GM04504 (cell line): ENCODE measurements at regions not wholly inside any gene's neighbourhood (a gene's known extent, or its start where the extent isn't known, plus 50 kb on each side); places are given as distances from the start of the nearest gene placed in this dataset.

Source experiments
- DNase-seq: peaks from one replicate; pipeline ENCODE4 v3.0.0-alpha.2; 2012; ENCODE audit warnings: low read depth

DNA sequence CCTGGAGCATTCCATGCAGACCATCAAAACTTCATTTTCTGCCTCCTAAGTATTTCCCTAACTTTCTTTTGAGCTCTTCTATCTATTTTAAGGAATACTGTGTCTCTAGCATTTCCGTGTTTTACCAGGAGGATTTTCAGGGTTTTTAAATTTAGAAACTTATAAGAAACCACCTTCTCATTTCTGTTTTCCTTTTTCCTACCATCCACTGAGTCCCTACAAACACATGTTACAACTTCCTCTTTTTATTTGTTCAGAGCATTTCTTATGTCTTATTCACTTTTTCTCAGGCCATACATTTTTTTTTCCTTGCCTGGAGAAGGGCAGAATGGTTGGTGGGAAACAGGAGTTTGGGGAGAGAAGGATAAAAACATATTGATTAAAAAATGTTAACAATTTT lies 130.0 kb upstream of the BMP5 start:
- DNase-seq: no peak

DNA sequence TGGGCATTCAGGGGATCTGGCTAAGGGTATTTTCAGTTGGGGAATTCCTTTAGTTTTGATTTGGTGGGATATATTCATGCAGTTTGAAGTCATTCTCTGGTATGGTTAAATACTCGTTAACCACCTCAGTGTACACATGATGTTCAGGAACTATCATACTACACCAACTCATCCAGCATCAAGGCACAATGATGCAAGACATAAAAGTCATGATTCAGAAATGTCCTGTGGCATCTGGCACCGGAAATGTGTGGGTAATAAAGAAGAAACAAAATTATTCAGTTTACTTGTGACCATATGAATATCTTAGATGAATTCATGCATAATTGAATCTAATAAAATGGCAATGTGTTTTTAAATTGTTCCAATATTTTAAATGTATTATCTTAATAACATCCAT lies 129.0 kb upstream of the BMP5 start:
- no peak for DNase-seq

DNA sequence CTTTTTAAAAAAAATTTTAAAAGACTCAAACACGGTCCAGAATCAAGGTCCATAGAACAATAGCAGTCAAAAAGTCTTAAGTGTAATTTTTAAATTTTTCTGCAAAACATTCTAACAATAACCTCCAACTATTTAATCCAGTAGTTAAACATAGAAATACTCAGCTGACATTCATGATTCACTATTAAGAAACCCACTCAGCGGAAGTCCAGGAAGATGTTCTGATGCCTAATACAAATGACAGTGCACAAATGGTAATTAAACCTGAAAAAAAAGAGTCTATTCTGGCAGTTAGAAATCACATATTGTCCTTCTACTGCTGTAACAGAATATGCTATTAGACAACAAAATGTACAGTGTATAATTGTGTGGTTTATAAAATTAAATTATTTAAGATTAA lies 128.2 kb upstream of the BMP5 start:
- DNase-seq: no peak

DNA sequence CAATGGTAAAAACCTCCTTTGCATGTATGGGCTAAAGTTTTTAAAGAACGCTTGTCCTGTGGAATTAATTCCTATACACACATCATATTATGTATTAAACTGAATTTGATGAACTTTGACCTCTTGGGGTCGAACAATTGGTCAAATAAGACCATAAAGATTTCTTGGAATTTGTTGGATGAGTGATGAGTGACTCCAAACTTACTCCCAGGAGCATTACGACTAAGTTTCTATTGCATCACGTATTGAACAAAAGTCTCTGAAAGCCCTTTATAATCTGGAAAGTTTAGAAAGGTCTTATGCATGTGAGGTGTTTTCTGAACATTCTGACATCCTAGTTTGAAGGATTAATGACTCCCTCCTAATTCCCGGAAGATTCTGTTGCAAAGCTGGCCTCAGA lies 126.9 kb upstream of the BMP5 start:
- DNase-seq: no peak

DNA sequence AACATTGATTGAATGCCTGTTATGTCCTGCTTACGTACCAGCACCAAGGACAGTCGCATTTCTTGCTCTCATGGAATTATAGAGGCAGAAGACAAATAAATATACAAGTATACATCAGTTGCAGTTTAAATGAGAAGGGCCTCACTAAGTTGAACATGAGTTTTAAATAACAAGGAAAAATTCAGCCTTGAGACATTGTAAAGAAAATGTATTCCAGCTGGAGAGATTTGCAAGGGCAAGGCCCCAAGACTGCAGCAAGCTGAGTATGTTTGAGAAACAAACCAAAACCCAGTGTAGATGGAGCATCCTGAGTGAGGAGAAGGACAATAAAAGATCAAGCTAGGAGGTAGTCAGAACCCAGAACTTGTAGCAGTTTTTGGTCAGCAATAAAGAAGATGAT lies 123.2 kb upstream of the BMP5 start:
- no peak for DNase-seq

DNA sequence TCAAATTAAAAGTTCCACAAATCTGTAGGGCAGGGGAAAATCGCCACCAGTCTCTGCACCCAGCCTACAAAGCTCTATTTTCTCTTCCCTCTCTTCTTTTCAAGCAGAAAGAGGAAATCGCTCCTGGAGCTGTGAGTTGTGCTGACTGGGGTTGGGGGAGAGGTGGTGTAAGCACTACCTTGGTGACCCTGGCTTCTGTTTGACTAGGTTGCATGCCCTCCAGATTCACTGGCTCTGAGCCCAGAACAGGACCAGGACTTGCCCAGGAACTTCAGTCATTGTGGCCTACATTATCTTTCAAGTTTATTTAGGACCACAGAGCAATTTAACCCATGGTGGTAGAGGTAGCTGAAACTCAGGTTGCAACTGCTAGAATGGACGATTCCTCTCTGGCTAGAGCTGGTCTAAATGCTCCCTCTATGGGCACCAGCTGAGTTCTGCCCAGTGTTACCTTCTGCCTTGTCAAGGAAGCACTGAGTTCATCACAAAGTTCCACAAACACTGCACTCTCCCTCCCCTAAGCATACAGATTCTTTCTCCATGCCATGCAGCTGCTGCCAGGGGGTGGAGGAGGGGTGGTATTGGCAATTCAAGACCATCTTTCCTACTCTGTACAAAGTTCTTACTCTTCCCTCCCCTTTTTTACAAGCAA lies 122.0 kb upstream of the BMP5 start:
- DNase-seq: no peak

DNA sequence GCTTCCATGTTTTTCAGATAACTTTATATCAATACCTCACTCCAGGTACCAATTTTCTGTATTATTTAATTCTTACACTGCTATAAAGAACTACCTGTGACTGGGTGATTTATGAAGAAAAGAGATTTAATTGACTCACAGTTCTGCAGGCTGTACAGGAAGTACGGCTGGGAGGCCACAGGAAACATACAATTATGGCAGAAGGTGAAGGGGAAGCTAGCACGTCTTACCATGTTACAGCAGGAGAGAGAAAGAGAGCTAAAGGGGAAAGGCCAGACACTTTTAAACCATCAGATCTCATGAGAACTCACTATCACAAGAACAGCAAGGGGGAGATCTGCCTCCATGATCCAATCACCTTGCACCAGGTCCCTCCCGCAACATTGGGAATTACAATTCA lies 119.1 kb upstream of the BMP5 start:
- DNase-seq: no peak

DNA sequence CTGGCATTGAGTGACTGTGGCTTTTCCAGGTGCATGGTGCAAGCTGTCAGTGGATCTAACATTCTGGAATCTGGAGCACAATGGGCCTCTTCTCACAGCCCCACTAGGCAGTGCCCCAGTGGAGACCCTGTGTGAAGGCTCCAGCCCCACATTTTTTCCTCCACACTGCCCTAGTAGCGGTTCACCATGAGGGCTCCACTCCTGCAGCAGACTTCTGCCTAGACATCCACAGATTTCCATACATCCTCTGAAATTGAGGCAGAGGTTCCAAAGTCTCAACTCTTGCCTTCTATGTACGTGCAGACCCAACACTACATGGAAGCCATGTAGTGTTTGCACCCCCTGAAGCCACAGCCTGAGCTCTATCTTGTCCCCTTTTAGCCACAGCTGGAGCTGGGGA lies 118.0 kb upstream of the BMP5 start:
- DNase-seq: no peak

DNA sequence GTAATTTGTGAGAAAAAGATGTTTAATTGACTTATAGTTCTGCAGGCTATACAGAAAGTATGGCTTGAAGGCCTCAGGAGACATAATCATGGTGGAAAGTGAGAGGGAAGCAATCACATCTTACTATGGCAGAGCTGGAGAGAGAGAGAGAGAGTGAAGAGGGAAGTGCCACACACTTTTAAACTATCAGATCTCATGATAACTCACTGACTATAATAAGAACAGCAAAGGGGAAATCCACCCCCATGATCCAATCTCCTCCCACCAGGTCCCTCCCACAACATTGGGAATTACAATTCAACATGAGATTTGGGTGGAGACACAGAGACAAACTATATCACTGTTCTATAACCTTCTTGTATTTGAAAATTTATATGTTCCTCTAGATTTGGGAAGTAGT lies 117.2 kb upstream of the BMP5 start:
- DNase-seq: no peak

DNA sequence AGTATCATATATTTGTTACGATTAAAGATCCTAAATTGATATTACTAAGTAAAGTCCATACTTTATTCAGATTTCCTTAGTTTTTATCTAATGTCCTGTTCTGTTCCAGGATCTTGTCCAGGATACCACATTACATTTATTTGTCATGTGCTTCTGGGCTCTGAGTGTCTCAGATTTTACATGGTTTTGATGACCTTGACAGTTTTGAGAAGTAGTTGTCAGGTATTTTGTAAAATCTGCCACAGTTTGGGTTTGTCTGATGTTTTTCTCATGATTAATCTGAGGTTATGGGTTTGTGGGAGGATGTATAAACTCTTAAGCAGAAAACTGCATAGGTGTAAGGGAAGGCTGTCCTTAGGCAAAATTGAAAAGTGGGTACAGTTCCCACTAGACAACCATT lies 109.9 kb upstream of the BMP5 start:
- DNase-seq: no peak

DNA sequence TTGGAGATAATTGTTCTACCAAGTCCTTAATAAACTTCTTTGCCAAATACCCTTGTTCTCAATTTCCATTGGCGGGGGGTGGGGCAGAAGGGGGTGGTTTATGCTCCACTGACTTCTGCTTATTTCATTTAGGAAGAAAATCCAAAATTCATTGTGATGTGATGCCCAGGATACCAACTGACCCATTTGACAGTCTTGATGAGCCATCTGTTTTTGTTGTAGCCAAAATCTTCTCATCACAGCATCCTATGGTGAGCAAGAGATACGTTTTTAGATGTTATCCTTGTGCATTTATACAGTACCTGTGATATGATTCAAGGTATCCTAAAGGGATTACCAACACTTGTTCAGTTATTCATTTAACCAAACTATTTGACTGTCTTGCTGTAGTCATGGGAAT lies 108.5 kb upstream of the BMP5 start:
- DNase-seq: no peak

DNA sequence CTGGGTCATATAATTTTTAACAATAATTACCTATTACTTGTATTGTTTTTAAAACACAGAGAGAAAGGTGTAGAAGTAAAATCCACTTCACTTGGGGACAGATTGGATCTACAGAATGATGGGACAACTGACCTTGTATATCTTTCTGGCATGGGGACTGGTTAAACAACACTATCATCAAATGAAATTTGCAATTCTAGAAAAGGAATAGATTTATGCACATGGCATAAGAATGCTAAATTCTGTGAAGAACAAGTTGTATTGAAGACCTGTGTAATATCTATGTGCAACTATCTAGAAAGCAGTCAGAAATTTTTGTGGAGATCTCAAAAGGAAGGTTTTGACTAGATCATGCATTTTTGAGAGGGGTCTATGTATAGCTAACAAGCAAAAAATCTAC lies 106.3 kb upstream of the BMP5 start:
- DNase-seq: no peak

DNA sequence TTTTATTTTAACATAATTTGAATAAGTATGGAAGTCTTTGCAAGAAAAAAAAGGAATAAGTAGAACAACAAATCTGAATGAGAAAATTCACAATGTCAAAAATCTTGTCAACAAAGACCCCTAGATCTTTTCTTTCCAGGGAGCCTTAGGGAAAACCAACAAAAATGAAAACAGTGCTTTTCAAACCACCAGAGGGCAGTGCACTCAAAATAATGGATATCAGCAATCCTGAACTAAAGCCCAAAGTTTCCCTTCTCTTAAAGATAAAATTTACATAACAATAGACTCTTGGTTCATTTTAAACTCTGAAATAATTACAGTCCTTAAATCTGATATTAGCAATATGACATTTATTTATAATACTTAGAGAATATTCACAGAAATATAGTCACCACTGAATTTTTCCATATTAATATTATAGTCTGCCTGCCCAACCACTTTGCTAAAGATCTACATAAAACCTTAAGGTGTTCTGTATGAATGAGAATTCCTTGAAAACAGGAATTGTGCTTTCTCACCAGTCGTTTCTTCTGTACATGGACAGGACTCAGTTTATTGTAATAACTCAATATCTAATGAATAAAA lies 105.3 kb upstream of the BMP5 start:
- DNase-seq: peak; percentile 18

DNA sequence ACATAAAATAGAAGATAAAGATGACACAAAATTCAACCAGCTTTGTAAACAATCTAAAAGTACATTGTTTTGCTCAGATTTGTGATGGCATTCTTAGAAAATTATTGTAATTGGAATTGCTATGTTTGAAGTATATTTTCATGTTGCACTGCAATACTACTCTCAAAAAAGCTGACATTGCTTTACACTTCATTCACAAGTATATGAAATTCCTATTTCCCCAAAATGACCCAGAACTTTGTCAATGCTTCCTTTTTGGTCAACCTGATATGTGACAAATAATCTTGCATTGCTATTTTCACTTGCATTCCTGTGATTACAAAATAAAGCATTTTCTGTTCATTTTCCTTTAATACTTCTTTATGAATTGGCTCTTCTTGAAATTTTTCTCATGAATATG lies 104.1 kb upstream of the BMP5 start:
- no peak for DNase-seq

DNA sequence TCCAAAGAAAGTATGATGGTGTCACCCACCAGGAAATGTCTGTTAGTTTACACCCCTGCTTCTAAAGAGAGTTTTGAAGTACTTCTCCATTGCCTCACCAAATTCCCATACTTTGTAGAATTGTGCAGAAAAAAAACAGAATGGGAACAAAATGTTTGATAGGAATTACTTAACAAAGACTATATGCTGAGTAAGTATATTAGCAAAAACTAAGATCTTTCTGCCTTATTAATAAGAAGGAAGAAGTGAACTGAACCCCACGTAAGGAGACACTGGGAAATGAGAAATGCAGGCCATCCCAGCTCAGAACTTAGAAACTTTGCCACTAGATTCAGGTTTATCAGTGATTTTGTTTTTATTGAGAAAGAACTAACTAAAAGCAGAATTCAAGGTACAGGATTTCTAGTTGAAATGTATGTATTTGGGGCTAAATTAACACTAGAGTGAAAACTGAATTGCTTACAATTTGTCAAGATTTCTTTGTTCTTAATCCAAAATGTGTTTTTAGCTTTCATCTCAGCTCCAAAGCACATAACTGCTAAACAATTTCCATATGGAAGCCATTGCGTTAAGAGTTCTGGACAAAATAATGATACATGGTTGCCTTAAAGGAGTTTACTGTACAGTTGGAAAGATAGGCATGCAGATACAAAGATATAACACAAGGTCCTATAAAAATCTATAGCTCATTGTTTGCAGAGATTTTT lies 102.7 kb upstream of the BMP5 start:
- DNase-seq: no peak

DNA sequence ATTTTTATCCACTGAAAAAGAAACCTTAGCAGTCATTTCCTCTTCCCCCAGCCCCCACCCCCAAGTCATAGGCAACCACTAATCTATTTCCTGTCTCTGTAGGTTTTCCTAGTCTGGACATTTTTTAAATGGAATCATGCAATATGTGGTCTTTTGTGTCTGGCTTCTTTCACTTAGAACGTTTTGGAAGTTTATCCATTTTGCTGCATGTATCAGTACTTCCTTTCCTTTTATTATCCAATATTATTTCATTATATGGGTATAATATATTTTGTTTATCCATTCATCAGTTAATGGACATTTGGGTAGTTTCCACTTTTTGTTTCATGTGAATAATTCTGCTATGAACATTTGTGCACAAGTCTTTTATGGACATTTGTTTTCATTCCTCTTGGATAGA lies 99.3 kb upstream of the BMP5 start:
- no peak for DNase-seq

DNA sequence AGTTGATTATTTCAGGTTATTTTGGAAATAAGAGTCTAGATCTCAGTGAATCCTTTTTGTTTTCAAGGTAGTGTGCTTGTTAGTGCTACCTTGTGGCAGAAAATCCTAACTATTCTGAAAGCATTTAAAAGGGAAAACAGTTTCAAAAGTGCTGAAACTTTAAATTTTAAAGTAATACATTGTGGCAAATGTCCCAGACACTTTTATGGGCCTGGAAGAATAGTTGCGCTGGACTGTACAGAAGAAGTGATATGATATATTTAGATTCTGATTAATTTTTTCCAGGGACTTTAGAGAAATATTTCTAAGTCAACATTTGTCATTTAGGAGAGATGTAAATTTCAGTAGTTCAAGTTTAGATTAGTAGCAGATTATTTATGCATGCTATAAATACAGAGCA lies 96.7 kb upstream of the BMP5 start:
- no peak for DNase-seq

DNA sequence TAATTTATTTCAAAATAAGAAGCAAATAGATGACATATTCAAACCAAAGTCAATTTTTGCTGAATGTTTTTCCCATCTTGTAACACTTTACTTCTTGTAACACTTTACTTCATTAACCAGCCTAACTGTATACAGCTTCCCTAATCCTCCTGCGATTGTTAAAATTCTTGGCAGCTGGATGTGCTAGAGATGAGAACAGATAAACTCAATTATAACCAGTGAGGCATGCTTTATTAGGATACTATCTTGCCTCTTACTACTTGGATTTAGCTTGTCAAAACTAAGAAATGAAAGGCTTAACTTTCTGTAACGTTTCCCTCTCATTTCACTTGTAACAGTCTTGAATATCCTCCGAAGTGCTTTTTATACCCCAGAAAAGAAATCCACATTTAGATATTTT lies 94.1 kb upstream of the BMP5 start:
- DNase-seq: no peak

DNA sequence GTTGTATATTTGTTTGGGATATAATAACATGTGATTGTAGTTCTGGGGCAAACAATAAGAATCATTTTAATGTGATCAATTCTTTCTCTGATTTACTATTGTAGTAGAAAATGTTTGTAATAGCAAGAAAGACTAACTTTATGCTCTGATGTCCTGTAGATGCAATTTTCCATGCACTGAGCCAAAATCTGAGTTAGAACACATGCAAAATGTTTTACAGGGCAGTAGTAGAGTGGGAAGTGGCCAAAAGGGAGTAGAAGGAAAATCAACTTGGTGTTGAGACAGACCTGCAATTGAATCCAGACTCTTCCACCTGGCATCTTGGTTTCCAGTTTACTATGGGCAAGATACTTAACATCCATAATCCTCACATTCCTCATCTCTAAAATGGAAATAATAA lies 93.5 kb upstream of the BMP5 start:
- DNase-seq: no peak

DNA sequence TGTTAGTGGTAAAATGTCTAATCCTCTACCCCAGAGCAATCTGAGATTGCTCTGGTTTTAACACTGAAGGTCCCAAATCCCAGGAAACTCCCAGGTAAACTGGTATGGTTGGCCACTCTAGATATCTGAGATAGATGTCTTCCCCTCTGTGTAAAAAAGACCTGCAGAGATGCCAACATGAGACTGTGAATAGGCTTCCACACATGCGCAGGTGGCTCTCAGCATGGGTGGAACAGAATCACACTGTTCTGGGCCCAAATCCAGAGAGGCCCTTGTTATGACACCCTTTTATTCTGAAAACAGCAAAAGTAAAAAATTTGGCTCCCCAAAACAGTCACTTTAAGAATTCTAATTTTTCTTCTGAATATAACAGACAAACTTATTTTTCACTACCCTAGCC lies 88.7 kb upstream of the BMP5 start:
- no peak for DNase-seq

DNA sequence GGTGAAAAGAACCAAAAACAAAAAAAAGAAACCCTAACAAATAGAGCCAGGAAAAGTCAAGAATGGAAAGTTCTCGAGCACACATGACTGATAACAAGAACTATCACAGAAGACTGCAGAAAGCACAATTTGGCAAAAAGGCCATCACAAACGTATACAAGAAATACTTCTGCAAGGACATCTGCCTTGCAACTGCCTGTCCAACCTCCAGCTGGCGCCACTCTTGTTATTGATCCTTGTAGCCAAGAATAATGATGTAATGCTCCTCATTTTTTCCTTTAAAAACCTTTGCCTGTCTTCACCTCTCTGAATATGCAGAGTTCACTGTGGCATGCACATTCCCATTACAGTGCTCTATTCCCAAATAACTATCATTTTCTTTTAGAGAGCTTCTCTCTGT lies 87.9 kb upstream of the BMP5 start:
- DNase-seq: no peak

DNA sequence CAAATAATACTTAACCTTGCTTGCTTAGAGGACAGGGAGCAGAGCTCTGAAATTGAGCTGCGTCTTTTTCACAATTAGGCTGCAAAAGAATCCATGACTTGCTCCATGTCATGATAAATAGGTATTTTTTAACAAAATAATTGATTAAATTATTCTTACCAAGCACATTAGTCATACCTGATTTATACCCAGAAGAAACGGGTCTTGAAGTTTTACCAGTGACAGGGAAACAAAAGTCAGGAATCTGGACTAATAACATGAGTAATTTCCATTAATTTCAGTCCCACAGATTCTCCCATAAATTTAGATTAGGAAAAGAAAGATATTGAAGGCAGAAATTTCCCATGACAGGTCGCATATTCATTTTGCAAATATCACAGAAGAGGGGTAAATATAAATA lies 85.0 kb upstream of the BMP5 start:
- DNase-seq: no peak

DNA sequence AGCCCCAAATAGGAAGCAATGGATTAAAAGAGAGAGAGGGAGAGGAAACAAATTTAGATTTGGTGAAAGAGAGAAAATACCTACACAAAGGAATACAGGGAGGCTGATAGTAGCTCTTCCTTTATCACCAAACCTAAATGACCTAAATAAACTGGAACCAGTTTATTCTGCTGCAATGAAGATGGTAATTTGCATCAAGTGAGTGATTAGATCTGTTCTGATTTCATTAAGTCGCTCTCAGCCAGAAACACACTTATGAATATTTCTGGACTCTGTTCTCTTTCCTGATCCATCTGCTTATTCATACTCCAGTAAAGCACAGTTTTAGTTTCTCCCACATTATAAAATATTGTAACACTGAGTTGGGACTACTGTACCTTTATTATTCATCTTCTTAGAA lies 83.4 kb upstream of the BMP5 start:
- DNase-seq: no peak

DNA sequence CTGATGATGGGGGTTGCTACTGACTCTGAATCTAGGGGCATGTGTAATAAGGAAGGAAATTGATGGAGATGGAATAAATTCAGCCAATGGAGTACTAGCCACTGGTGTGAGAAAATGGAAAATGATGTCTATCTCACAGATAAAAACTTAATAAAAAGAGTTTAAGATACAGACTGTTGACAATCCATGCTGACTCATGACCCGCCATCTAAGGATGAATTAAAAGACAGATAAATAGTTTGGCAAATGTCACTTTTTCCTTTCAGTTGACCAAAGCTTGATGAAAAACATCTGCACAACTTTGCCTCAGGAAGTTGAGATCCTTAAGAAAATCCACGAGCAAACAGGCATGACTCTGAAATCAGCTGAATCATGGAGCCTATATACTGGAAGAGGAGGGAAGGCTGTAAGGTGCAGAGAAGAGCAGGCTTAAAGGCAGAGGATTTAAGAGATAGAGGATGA lies 82.6 kb upstream of the BMP5 start:
- peak; percentile 65 for DNase-seq
